CD4-positive, alpha-beta T cell treated with Interleukin-21 for 1 hour (primary cell): ENCODE measurements at regions not wholly inside any gene's neighbourhood (a gene's known extent, or its start where the extent isn't known, plus 50 kb on each side); places are given as distances from the start of the nearest gene placed in this dataset.

Experiments
- DNase-seq: peaks from one replicate; pipeline ENCODE4 v3.0.0-alpha.2; 2020

DNA sequence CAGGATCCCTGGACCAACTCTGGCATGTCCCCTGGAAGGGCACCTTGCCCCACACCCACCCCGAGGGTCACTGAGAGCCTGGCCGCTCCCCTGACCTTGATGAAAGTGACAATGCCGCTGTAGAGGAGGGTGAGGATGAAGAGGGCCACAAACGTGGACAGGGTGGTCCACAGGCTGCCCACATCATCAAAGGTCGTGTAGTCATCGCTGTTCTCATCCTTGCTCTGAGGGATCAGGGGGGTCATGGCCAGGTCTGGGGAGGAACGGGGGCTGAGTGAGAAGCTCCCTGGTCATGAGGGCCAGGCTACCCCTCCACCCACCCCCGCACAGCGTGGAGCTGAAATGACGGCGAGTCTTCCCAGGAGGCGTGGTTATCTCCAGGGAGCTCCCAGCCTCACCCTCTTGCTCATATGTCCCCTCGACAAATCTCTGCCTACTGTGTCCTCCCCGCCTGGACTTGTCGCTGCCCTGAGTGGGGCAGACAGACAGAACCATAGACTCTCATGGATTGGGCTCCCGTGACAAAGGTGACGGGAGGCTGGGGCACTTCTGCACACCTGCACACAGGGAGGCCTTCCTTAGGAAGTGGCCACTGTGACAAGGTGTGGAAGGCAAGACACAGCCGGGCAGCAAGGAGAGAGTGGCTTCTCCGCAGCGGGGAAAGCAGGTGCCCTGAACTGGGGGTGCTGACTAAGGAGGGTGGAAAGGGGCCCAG, 311.1 kb downstream of the TMEM121 start:
- no peak for DNase-seq

DNA sequence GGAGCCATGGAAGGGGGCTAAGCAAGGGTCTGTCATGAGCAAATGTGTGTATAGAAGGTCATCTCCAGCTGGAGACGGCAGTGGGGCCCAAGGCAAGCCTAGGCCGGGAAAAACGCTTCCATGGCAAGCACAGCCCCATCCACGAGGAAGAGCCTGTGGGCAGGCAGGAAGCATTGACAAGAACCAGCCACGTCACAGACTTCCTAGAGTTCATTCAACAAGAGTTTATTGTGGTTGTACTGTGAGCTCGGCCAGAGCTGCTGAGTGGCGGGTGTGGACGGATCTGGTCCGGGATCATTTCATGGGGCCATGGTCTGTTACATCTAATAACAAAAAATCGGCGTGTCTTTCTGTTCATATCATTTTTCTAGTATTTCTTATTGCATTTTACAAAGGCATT, 311.7 kb downstream of the TMEM121 start:
- no peak for DNase-seq

DNA sequence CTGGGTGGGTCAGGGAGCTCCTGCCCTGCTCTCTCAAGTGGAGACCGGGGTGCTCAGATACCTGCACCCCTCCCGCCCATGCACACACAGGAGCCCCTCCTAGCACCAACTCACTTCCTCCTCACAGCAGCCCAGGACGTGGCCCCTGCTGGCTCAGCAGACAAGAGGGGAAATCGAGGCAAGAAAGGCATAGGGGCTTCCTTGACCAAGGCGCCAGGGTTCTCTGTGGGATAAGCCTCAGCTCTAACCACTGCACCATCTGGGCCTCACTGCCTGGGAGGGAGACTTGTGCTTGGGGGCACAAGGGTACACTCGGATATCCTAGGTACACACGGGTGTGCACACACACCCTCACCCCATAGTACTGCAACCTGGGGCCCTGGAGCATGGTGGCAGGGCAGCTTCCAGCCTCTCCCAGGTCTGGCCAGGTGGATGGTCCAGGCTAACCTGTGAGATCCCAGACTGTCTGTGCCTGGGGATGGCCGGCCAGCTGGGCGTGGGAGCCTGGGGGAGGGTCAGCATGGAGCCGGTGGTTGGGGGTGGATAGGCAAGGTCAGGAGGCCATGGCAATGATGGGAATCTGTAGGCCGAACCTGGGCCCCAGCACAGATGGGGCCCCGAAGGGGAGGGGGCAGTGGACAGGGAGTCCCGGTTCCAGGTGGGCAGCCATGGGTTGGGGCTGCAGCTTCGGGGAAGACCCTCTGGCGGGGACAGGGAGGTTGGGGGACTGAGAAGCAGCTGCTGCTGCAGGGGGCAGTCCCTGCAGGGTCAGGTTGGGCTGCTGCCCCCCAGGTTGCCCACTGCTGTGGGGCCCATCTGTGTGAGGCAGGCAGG, 312.4 kb downstream of the TMEM121 start:
- DNase-seq: no peak

DNA sequence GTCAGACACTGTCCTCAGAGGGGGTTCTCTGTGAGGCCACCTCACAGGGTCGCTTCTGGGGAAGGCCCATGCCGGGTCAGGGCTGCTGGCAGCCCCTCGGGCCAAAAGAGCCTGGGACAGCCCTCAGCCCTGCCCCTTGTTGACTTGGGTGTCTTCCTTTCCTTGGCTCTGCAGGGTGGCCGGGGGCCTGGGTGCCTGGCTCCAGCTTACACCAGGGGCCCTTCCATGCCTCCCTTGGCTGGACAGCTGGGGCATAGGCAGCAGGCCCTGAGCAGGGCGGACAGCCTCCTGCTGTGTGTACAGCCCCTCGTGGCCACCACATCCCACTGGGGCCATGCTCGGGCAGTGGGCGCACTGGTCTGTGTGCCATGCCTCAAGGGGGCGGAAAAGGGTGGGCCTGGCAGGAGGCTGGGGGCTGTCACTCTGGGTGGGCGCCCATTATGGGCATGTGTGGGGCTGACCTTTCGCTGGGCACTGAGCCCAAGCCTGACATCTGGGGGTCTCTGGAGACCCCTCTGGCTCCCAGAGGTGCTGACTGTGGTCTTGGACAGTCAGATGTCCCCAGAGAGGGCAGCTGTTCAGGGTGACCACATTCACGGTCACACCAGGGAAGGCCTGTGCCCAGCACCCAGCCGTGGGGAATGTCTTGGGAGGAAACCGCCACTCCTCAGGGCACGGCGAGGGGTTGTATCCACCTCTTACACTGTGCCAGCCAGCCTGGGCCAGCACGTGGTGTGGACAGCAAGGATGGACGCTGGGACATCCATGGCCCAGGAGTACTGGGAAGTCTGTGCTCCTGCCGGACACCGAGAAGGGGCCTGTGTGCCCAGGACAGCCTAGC, 313.3 kb downstream of the TMEM121 start:
- DNase-seq: no peak

DNA sequence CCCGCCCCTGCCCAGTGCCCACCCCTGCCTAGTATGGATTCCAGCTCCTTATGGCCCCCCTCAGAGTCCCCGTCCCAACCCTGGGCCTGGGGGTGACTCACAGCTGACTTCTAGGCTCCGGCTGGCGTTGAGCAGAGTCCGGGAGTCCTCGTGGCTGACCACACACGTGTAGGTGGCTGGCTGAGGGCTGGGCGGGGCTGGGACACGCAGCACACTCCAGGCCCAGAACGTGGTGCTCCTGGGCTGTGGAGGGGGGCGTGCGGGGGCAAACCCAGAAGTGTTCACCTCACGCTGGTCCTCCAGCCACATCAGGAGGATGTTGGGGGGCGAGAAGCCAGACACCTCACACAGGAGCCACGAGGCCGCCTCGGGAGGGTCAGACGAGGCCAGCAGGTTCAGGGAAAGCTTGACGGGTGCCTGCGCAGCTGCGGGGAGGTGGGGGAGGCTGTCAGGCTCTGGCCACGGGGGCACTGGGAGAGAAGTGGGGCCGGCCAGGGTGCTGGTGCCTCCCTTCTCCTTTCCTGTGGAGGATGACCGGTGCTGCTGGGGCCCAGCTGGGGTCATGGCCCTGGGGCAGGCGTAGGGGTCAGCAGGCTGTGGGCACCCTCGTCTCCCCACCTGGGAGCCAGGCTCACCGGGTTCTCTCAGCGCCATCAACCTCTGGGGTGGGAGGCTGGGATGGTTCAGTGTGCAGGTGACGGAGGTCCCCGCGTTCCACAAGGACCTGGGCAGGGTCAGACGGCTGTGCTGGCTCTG, 314.1 kb downstream of the TMEM121 start:
- no peak for DNase-seq

DNA sequence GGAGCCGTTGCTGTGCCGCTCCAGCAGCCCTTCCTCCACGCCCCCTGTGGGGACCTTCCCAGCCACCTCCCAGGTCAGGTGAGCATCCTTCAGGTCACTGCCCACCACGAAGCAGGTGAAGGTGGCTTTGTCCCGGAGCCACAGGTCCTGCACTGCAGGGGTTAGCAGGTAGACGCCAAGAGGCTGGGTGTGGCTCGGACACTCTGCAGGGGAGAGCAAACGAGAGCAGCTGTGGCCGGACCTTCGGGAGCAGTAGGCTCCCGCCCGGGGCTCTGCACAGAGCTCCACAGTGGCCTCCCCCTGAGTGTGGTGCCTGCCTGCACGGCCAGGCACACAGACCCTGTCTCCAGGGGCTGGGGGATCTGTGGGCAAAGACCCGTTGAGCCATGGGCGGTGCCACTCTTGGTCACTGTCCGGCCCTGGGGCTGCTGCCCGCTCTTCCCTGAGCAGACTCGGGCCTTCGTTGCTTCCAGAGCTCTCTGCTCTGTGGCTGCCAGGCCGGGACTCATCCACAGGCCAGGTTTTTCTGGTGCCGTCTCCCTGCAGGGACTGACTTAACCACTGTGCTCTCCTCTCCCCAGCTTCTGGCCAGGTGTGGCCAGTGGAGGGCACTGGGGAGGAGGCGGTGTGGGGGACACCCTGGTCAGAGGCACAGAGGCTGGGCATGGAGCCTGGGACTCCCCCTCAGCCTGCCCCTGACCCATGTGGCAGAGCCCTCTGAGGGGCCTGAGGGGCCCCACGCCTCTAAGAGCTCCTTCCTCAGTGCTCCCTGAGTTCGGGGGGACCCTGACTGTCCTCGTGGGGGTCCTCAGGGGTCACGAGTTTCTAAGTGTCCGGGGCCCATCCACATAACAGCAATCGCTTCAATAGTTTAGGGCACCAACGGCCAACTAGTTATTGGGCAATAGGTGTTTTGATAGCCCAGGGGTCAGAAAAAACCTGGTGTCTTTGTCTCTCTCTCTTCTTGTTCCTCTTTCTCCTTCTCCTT, 314.9 kb downstream of the TMEM121 start:
- DNase-seq: no peak

DNA sequence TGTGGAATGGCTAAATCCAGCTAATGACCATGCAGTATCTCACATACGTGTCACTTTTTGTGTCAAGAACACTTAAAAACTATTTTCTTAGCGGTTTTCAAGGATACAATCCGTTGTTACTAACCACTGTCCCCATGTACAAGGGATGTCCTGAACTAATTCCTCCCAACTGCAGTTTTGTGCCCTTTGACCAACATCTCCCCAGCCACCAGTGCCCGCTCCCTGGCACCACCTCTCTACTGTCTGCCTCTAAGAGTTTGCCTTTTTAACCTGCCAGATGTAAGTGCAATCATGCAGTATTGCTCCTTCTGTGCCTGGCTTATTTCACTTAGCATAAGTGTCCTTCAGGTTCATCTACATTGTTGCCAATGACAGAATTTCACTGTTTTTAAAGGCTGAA, 315.7 kb downstream of the TMEM121 start:
- no peak for DNase-seq

DNA sequence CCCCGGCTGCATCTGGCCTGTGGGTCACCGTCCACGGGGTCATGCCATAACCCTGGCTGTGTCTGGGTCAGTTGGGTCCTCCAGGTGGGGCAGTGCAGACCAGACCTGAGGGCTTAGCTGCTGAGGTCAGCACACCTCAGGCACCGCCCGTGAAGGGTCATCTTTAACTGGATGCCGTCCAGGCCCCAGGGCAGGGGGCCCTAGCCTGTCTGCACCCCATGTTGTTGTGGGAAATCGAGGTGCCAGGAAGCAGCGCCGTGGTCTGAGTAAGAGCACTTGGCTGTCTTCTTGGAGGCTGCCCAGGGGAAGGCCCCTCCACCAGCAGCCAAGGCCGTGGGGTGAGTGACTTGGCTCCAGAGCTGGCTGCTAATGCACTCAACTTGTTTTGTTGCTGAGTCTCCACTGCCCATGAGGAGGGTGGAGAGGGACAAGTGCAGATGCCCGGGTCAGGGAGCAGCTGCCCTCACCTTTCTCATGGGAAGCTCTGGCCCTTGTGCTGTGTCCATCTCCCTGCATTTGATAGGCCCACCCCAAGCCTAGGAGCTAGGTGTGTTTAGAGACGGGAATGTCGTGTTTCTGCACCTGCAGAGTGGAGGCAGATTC, 317.2 kb downstream of the TMEM121 start:
- DNase-seq: no peak

DNA sequence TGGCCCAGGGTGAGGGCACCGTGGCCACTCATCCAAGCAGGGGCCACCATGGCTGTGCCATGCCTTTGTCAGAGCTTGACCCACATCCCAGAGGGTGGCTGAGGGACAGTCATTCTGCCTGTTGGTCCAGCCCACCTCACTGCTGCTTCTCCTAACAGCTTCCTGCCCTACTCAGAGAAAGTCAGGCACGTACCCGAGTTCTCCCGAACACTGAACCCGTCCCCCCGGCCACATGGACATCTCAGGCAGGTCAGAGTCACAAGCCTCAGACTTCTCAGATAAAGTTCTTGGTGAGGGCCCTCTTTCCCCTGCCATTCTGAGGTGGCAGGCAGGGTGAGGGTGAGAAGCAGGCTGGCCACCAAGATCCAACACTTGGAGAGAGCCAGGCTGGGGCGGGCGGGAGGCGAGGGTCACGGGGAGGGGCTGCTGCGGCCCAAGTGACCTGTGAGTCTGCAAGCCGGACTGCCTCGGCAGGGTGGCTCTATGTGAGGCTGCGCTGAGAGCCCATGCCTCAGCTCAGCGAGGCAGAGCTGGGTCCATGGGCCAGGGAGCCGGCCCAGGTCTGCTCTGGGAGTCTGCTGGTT, 317.8 kb downstream of the TMEM121 start:
- no peak for DNase-seq

DNA sequence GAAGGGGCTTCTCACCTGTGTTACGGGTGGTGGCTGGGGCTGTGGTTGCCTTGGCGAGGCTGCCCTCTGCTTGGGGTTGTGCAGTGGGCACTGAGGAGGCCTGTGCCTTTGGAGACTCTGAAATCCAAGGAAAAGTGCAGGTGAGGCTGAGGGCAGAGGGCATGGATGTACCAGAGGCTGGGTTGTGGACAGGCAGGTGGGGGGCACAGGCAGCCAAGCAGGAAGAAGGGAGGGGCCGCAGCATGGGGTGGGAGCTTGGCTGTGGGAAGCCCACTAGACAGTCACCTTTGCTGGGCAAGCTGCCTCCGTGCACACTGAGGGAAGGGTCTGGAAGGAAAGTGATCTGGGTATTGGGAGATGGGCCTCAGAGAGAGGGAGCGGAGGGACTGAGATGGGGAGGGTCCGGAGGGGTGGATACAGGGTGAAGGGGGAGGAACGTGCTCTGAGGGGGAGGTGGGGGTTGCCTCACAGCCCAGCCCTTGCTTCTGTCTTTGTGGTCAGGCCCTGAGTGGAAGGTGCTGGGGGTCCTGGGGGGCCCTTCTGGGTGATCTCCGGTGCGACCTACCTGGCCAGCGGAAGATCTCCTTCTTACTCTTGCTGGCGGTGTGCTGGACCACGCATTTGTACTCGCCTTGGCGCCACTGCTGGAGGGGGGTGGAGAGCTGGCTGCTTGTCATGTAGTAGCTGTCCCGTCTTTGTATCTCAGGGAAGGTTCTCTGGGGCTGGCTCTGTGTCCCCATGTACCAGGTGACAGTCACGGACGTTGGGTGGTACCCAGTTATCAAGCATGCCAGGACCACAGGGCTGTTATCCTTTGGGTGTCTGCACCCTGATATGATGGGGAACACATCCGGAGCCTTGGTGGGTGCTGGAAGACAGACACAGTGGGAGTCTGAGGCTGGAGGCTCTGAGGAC, 318.7 kb downstream of the TMEM121 start:
- DNase-seq: no peak

DNA sequence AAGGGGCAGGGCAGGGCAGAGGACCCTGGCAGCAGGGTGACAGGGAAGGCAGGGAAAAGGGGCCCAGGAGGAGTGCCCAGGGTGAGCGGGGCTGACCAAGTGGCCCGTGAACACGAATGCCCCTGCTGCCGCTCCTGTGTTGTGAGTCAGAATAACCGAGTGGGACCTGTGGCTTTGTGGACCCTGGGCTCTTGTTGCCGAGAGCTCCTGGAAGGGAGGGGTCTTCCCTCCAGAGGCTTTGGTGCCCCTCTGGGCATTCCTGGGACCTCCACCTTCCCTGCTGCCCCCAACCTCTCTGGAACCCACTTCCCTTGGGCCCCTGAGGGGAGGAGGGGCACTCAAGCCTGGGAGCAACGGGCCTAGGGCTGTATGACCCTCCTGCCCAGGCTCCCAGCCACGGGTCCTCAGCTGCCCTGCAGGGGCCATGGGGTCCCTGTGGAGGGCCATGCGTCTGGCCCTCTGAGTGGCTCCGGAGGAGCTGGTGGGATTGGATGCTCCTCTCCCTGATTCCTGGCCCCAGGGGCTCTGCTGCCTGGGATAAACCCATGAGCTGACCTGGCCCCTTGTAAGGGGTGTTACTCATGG, 319.4 kb downstream of the TMEM121 start:
- DNase-seq: no peak

DNA sequence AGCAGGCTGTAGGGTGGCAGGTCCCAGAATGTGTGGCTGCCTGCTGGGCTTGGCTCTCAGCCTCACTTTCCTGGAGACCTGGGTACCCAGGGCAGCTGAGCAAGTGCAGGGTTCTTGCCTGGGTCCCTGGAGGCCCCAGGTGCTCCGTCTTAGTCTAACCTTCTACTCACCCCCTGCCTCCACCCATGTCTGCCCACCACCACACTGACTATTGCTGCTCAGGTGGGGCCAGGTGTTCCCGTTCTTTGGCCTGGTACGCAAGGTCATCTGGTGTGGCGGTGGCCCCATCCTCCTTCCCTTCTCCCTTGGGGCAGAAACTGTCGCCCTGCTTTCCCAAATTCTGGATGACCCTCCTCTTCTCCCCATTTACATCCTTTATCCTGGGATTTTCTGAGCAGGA, 319.9 kb downstream of the TMEM121 start:
- DNase-seq: no peak

DNA sequence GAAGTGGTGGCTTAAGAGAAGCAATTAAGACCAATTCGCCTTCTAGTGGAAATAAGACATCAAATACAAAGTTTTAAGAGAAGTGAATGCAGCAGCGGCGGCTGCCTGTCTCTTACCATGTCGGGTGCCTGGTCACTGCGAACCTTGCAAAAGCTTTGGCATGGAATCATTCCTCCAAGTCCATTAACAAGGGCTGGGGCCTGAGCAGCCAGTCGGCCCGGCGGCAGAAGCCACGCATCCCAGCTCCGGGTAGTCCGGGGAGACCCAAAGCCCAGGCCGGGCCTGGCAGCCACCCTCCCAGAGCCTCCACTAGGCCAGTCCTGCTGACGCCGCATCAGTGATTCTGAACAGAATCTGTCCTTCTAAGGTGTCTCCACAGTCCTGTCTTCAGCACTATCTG, 321.0 kb downstream of the TMEM121 start:
- no peak for DNase-seq

DNA sequence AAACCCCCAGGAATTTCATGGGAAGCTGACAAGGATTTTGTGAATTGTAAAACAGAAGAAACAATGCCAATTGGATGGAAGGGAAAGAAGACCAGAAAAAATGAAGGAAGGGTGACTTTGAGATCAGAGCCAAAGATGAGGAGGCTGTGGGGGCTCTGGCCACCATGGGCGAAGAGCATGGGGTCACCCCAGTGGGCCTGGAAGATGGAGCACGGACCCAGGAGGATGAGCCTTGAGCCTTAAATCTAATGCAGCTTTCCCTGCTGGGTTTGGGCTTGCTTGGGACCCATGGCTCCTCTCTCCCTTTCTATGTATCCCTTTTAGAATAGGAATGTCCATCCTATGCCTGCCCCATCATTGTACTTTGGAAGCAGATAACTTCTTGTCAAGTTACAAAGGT, 322.2 kb downstream of the TMEM121 start:
- no peak for DNase-seq

DNA sequence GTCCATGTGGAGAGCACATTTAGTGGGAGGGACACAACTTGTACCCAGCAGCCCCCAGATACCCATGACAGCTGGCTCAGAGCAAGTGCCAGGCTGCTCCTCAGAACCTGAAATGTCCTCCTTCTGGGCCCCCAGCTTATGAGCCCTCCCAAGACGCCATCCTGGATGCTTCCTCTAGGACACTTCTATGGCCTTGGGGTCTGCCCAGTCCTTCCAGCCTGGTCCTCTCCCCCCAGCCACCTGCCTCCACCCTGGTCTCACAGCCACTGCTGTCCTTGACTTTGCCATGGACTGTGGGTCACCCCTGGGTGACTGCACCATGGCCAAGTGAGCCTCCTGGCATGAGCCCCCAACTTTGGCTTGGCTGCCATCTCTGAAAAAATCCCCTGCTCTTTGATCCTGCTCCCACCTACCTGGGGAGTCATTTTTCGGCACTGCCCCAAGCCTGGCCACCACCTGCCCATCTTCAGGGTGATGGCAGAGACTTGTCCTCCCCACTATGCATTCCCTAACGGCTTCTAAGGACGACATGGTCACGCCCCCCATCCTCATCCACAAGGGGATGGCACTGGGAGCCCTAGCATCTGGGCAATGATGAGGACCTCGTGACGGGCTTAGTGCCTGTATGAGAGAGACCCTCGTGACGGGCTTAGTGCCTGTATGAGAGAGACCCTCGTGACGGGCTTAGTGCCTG, 323.7 kb downstream of the TMEM121 start:
- DNase-seq: no peak

DNA sequence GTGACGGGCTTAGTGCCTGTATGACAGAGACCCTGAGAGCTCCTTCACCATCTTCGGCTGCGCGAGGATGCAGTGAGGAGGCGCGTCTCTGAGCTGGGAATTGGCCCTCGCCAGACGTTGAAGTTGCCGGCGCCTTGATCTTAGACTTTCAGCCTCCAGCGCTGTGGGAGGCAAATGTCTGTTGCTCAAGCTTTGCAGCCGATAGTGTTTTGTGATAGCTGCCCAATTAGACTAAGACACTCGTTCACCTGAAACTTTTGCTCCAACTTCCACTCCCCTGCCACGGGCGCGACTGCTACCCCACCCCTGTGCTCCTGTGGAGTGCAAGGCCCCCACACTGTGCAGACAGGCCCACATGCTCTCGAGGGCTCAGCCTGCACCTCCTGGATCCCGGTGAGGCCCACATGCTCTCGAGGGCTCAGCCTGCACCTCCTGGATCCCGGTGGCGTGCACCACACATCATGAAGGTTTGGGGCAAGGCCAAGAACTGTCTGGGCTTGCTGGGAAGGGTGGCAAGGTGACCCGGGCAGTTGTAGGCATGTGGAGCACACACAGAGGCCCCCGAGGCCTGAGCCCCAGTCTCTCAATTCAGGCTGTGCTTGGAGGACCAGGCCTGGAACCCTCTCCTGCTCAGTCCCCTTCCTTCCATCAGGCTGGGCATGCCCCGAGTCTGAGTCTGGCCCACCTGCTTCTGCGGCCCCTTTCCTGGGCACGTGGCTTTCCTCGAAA, 324.6 kb downstream of the TMEM121 start:
- DNase-seq: no peak

DNA sequence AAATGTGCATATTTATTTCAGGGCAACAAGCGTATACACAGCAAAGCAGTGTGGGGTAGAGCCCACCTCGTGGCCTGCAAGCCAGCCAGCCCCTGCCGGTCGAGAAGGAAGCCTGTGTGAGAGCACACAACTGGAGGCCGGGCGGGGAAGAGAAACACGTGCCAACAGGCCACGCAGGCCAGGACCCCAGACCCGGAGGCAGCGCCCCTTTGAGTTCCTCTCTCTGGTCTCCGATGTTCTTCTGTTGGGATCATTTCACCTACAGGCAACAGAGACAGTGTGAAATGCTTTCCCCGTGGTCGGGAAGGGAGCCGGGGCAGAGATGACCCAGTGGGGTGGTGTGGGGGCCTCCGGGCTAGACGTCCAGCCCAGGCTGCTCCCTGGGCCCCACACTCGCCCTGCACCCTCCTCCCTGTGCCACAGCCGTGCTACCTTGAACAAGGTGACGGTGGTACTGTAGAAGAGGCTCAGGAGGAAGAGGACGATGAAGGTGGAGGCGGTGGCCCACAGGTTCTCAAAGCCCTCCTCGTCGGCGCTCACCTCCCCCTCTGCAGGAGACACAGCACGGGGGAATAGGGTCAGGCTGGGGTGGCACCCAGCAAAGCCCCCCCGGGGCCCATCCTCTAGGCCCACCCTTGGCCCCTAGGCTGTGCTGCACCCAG, 325.5 kb downstream of the TMEM121 start:
- no peak for DNase-seq
